ENCODE measurements at regions not wholly inside any gene's neighbourhood (a gene's known extent, or its start where the extent isn't known, plus 50 kb on each side); places are given as distances from the start of the nearest gene placed in this dataset.
A peak's percentile ranks its signal among the peaks of the same experiment; 100 is the strongest.
"Not testable (repeated sequence)": the region's sequence is repeated elsewhere in the genome, so short reads cannot be mapped to it uniquely, and the experiment has no call there.

- no peak for DNase-seq (ENCODE audit: low read depth)
Measured at GRCh38 chr1:148357037-148357436, 126.1 kb downstream of the PPIAL4G start.

DNA sequence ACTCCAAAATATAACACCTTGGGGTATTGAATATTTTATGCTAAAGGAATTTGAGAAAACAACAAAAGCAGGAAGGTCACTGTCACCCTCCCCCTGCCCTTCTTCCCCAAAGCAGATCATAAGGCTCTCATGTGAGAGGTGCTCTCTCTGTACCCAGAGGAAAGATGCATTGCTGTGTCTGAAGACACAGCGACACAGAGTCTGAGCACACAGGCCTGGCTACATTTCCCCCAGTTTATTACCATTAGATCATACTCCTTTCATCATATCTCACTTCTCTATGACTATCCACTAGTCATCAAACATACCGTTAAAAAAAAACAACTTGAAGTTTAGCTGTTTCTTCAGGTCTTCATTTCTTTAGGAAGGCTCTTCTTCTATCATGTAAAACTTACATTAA, 127.1 kb downstream of the PPIAL4G start:
- no peak for DNase-seq (ENCODE audit: low read depth)

- no peak for DNase-seq (ENCODE audit: low read depth)
Measured at GRCh38 chr1:148354913-148355308, 128.2 kb downstream of the PPIAL4G start.

- no peak for DNase-seq (ENCODE audit: low read depth)
Measured at GRCh38 chr1:148354284-148354912, 128.7 kb downstream of the PPIAL4G start.

DNA sequence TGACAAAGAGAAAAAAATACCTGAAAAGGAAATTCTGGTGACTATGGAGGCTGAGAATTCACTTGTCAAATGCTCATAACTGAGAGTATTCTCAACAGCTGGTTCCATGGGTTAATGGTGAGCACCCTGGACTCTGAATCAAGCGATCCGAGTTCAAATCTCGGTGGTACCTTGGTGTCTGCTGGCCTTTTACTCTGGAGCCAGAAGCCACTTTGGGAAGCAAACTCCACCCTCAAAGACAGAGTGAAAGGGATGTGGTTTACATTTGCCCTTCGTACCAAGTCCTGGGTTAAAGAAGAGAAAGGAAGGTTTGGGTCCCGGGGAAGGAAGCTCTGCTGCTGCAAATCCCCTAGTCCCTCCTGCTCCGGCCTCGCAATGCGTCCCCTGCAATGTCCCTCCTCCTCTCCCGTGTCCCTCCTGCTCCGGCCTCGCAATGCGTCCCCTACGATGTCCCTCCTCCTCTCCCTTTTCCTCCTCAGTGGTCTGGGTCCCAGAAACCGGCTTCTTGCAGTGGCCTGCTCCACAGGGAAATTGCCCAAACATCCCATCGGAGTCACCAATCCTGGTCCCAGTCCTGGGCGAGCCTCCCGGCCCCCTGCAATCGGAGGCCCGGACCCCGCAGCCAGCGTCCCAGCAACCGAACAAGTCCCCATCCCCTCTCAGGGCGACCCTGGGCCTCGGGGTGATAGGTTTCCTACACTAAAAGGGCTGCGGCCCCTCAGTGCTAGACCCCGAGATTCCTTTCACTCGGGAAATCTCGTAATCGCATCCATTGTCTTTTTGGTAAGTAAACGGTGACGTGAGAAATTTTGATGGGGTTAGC, 129.4 kb downstream of the PPIAL4G start:
- DNase-seq (ENCODE audit: low read depth): peak; percentile 83

DNA sequence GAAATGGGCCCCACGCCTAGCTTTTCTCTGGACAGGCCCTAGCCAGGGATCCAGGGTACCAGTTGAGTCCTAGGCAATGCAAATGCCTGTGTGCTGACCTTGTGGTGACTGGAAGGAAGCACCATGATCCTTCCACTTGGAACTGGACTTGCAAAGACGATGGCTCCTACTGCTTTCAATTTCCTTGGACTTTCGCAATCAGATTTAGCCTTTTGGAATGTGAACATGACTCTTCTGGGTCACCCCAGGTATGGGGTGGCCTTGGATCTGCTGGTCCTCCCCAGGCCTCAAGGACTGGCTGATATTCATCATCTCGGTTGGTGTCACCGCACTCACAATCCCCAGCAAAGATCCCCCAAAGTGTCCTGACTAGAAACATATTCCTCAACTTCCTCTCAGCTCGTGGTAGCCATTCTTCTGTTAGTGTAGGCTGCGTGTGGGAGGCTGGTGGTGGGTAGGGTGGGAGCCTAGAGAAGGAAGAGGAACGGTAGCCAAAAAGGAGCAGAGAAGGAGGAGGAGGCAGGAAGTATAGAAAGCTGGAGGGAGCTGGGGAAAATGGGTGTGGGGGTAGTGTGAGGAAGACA, 130.5 kb downstream of the PPIAL4G start:
- DNase-seq (ENCODE audit: low read depth): no peak

DNA sequence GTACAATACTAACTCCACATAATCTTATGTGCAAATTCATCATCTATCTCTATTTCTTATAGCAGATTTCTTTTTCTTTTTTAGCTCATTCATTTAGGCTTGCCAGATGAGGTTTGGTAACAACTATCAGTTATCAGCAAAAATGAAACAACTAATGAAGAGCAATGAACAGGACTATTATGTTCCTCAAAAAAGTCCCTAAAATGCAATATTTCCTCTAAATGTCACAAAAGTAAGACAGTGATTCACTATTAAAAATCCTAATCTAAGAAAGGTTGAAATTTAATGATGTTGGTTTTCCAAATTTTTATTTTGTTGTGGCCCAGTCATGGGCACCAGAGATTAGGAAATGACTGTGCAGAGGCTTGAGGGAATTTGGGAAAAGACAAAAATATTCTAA, 135.3 kb downstream of the PPIAL4G start:
- no peak for DNase-seq (ENCODE audit: low read depth)

DNA sequence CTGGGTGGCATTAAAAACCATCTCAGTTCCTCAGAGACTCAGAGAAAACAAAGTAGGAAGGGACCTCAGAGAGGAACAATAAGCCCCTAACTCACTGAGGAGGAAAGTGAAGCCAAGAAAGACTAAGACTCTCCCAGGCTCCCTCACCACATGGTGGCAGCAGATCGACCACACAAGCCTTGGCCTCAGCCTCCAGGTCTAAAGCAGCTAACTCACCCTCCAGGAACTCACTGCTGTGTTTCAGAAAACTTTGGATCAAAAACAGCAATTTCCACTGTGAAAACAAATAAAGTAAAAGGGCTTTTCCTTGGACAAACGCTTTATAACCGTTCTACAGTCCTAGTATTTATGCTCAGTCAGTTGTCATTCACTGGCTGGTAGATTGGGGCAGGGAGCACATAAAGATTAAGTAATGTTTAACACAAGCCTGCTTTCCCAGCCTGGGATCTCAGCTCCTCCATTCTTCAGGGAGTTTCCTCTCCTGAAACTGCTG, 137.4 kb downstream of the PPIAL4G start:
- DNase-seq (ENCODE audit: low read depth): peak; percentile 31

- DNase-seq (ENCODE audit: low read depth): not testable (repeated sequence)
Measured at GRCh38 chr1:148344651-148345050, 138.5 kb downstream of the PPIAL4G start.

DNA sequence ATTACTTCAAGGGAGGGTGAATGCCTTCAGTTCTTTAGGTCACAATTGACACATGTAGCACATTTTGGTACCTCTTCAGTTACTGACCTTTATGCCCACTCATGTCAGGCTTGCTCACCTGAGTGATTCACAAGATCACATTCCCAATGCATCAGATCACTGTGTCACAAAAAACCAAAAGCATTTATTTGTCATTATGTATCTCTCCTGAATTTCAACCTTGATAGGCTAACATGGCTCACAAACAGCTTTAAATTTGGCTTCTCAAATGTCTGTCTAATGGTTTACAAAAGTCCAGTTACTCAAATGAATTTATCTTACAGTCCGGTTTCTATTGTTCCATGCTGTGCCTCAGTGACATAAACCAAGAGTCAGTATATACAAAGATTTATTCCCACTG, 141.4 kb downstream of the PPIAL4G start:
- DNase-seq (ENCODE audit: low read depth): not testable (repeated sequence)

DNA sequence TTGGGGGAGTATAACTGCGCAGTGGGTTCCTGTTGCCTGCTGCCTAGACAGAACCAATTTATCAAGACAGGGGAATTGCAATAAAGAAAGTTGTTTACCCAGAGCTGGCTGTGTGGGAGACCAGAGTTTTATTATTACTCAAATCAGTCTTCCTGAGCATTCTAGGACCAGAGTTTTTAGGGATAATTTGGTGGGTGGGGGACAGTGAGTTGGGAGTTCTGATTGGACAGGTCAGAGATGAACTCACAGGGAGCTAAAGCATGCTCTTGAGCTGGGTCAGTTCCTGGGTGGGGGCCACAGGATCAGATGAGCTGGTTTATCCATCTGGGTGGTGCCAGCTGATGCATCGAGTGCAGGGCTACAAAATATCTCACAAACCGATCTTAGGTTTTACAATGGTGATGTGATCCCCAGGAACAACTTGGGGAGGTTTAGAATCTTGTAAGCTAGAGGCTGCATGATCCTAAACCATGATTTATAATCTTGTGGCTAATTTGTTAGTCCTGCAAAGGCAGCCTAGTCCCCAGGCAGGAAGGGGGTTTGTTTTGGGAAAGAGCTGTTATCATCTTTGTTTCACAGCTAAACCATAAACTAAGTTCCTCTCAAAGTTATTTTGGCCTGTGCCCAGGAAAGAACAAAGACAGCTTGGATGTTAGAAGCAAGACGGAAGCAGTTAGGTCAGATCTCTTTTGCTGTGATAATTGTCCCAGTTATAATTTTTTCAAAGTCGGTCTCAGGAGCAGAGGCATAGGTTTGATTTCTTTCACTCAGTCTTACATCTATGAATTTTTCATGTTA, 146.8 kb downstream of the PPIAL4G start:
- DNase-seq (ENCODE audit: low read depth): not testable (repeated sequence)

DNA sequence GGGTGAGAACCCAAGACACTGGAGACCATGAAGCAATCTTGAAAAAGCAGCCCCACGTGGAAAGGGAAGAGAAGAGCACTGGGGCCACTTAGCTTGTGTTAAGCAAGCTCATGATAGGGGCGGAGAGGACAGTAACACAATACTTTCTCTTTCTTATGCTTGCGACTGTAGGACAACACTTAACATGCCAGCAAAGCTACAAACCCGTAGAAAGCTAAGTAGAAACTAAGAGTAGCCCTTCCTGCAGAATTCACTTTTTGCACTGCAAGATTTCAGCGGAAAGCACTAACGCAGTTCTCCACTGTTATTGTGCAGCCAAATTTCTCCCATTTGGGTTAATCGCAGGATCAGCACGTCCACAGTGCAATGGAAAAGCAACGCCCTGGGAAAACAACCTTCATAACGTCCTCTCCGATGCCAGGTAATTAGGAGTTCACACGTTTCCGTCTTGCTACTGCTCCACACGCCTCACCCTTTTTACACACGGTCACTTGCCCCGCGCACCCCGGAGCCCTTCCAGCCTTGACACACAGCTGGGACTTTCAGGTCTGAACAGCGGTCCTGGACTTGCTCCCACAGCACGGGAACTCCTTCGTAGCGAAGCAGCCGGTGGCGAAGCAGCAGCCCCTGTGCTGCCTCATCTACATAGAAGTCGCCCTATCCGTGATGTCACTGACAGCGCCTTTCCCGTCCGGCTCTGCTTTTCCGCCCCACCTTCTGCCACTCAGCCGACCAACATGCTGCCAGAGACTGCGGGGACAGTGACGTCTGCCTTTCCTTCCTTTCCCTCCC, 148.6 kb downstream of the PPIAL4G start:
- peak; percentile 91 for DNase-seq (ENCODE audit: low read depth)

DNA sequence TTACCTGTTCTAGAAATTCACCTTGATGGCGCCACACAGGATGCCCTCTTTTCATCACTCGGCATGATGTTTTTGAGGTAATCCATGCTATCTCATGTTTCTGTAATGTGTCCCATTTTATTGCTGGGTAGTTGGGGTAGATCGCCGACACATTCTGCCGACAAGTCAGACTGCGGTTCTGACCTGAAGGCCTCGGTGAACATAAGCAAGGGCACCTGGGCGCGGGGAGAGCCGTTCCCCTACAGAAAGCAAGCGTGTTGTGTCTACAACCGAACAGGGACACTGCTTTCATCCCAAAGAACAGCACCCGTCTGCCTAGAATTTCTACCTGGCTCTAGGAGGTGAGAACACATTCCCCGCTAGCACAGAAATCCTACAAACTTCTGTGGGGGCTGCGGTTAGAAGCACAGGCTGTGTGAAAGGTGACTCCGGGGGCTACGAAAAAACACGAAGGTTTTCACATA, 149.2 kb downstream of the PPIAL4G start:
- no peak for DNase-seq (ENCODE audit: low read depth)

DNA sequence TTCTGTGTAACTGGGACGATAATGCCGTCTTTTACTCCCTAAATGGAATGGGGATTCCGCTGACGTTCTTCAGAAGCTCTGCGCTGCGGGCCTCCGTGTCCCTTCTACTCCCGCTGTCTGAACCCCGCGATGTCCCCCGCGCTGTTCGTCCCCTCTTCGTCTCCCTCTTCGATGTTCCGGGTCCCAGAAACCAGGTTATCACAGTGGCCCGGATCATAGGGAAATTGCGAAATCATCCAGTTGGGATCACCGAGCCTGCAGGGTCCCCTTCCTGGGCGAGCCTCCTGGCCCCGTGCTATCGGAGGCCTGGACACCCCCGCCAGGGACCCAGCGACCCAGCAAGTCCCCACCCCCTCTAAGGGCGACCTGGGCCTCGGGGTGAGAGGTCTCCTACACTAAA, 154.2 kb downstream of the PPIAL4G start:
- no peak for DNase-seq (ENCODE audit: low read depth)

- DNase-seq (ENCODE audit: low read depth): not testable (repeated sequence)
Measured at GRCh38 chr1:148325031-148325430, 158.1 kb downstream of the PPIAL4G start.

DNA sequence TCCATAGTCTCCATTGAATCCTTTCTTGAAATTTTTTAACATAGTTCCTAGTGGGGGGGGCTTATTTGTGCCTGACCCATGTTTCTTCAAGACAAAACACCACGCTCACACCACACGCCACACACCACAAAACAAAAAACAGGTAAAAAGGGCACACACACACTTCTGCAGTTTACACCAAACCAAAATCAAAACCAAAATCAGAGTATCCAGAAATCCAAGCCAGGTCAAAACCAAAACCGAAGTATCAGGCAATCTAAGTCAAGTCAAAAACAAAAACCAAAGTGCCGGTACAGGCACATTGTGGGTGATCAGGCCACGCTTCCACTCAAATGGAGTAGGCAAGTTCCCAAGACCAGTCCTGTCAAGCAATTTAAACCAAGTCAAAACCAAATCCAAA, 158.6 kb downstream of the PPIAL4G start:
- DNase-seq (ENCODE audit: low read depth): not testable (repeated sequence)

DNA sequence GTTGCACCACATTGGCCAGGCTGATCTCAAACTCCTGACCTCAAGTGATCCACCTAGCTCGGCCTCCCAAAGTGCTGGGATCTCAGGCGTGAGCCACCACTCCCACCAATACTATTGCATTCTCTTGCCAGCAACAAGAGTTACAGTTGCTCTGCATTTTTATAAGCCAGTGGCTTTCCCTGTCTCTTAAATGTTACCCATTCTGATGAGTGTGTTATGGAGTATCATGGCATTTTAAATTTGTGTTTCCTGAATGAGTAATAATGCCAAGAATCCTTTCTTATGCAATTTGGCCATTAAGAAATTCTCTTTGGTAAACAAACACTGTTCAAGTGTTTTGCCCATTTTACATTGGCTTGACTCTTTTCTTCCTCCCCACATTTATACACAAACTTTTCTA, 163.0 kb downstream of the PPIAL4G start:
- DNase-seq (ENCODE audit: low read depth): not testable (repeated sequence)

DNA sequence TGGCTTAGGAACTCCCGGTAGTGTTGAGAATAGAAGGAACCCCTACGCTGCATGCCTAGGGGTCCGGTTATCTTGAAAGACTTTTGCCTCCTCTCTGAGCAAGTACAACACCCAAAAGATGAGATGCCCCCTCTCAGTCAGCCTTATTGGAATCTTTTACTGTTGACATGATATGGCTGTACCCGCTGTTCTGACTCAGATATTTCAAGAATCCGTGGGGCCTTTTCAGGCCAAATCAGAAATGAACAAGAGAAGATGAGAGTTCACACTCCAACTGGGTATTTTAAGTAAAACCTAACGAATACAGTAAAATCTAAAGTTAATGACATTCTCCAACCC, 164.2 kb downstream of the PPIAL4G start:
- DNase-seq (ENCODE audit: low read depth): no peak

GRCh38 chr1:148318123-148318903, 164.8 kb downstream of the PPIAL4G start:
- DNase-seq (ENCODE audit: low read depth): no peak

GRCh38 chr1:148317288-148317985, 165.4 kb upstream of the NBPF11 start:
- DNase-seq (ENCODE audit: low read depth): no peak
